ENCODE measurements at regions not wholly inside any gene's neighbourhood (a gene's known extent, or its start where the extent isn't known, plus 50 kb on each side); places are given as distances from the start of the nearest gene placed in this dataset.
"Not testable (repeated sequence)": the region's sequence is repeated elsewhere in the genome, so short reads cannot be mapped to it uniquely, and the experiment has no call there.

GRCh38 chr11:28820296-28820989 lies 712.3 kb downstream of the METTL15 start:
- FAIRE-seq (no peak), DNase-seq (ENCODE audit: extremely low spot score, insufficient read length, low read depth) (no peak)

GRCh38 chr11:28819741-28820140 lies 711.6 kb downstream of the METTL15 start:
- no peak for FAIRE-seq
- DNase-seq (ENCODE audit: extremely low spot score, insufficient read length, low read depth): no peak

- FAIRE-seq (no peak), DNase-seq (ENCODE audit: extremely low spot score, insufficient read length, low read depth) (no peak)
Observed at GRCh38 chr11:28815110-28815509, 706.9 kb downstream of the METTL15 start.

GRCh38 chr11:28808771-28809170 lies 700.6 kb downstream of the METTL15 start:
- FAIRE-seq (no peak), DNase-seq (ENCODE audit: extremely low spot score, insufficient read length, low read depth) (no peak)

- FAIRE-seq: no peak
Observed at GRCh38 chr11:28799316-28799715, 691.1 kb downstream of the METTL15 start.

GRCh38 chr11:28798286-28798685 lies 690.1 kb downstream of the METTL15 start:
- no peak for DNase-seq (ENCODE audit: extremely low spot score, insufficient read length, low read depth)
- no peak for FAIRE-seq

More at GRCh38 chr11:28799316-28799715, 691.1 kb downstream of the METTL15 start:
- no peak for DNase-seq (ENCODE audit: extremely low spot score, insufficient read length, low read depth)

GRCh38 chr11:28797536-28797935 lies 689.3 kb downstream of the METTL15 start:
- DNase-seq (ENCODE audit: extremely low spot score, insufficient read length, low read depth) (no peak), FAIRE-seq (no peak)

GRCh38 chr11:28794405-28794804 lies 686.2 kb downstream of the METTL15 start:
- FAIRE-seq (no peak), DNase-seq (ENCODE audit: extremely low spot score, insufficient read length, low read depth) (no peak)

- no peak for FAIRE-seq
- DNase-seq (ENCODE audit: extremely low spot score, insufficient read length, low read depth): no peak
Observed at GRCh38 chr11:28793282-28793738, 685.1 kb downstream of the METTL15 start.

GRCh38 chr11:28792856-28793255 lies 684.7 kb downstream of the METTL15 start:
- no peak for DNase-seq (ENCODE audit: extremely low spot score, insufficient read length, low read depth)
- no peak for FAIRE-seq

- FAIRE-seq; DNase-seq (ENCODE audit: extremely low spot score, insufficient read length, low read depth): not testable (repeated sequence)
Observed at GRCh38 chr11:28787897-28788296, 679.7 kb downstream of the METTL15 start.

GRCh38 chr11:28777126-28777525 lies 668.9 kb downstream of the METTL15 start:
- FAIRE-seq (no peak), DNase-seq (ENCODE audit: extremely low spot score, insufficient read length, low read depth) (no peak)

GRCh38 chr11:28773606-28774005 lies 665.4 kb downstream of the METTL15 start:
- FAIRE-seq (no peak), DNase-seq (ENCODE audit: extremely low spot score, insufficient read length, low read depth) (no peak)

- FAIRE-seq (no peak), DNase-seq (ENCODE audit: extremely low spot score, insufficient read length, low read depth) (no peak)
Observed at GRCh38 chr11:28770806-28771205, 662.6 kb downstream of the METTL15 start.

GRCh38 chr11:28767574-28767973 lies 659.4 kb downstream of the METTL15 start:
- FAIRE-seq (no peak), DNase-seq (ENCODE audit: extremely low spot score, insufficient read length, low read depth) (no peak)

- FAIRE-seq (no peak), DNase-seq (ENCODE audit: extremely low spot score, insufficient read length, low read depth) (no peak)
Observed at GRCh38 chr11:28763876-28764275, 655.7 kb downstream of the METTL15 start.

GRCh38 chr11:28763151-28763550 lies 655.0 kb downstream of the METTL15 start:
- DNase-seq (ENCODE audit: extremely low spot score, insufficient read length, low read depth) (no peak), FAIRE-seq (no peak)

GRCh38 chr11:28760676-28761390 lies 652.6 kb downstream of the METTL15 start:
- DNase-seq (ENCODE audit: extremely low spot score, insufficient read length, low read depth) (no peak), FAIRE-seq (no peak)

GRCh38 chr11:28759311-28759710 lies 651.1 kb downstream of the METTL15 start:
- DNase-seq (ENCODE audit: extremely low spot score, insufficient read length, low read depth) (no peak), FAIRE-seq (no peak)

- DNase-seq (ENCODE audit: extremely low spot score, insufficient read length, low read depth) (no peak), FAIRE-seq (no peak)
Observed at GRCh38 chr11:28757725-28758515, 649.7 kb downstream of the METTL15 start.

- DNase-seq (ENCODE audit: extremely low spot score, insufficient read length, low read depth) (no peak), FAIRE-seq (no peak)
Observed at GRCh38 chr11:28756977-28757376, 648.8 kb downstream of the METTL15 start.

Measured in GM18507 (cell line).